HG02970 (cell line): ENCODE measurements at regions not wholly inside any gene's neighbourhood (a gene's known extent, or its start where the extent isn't known, plus 50 kb on each side); places are given as distances from the start of the nearest gene placed in this dataset.
"Not testable (repeated sequence)": the region's sequence is repeated elsewhere in the genome, so short reads cannot be mapped to it uniquely, and the experiment has no call there.

Experiments used
- ATAC-seq: cut with Tn5 transposase; IDR thresholded peaks from one replicate; pipeline ENCODE4 v1.9.1; 2021; ENCODE audit warnings: mild to moderate bottlenecking, moderate library complexity, moderate number of reproducible peaks; ENCODE audit not compliant: unreplicated experiment, low FRiP score

DNA sequence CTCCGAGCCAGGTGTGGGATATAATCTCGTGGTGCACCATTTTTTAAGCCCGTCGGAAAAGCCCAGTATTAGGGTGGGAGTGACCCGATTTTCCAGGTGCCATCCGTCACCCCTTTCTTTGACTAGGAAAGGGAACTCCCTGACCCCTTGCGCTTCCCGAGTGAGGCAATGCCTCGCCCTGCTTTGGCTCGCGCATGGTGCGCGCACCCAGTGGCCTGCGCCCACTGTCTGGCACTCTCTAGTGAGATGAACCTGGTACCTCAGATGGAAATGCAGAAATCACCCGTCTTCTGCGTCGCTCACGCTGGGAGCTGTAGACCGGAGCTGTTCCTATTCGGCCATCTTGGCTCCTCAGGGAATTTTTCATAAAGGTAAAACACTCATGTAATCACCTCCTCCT is 63.9 kb downstream of the RWDD3 start:
- ATAC-seq = not testable (repeated sequence)

- ATAC-seq = no peak
Measured at GRCh38 chr1:95301091-95301490, 67.1 kb downstream of the RWDD3 start.

GRCh38 chr1:95301614-95302013 is 67.6 kb downstream of the RWDD3 start:
- ATAC-seq = no peak

DNA sequence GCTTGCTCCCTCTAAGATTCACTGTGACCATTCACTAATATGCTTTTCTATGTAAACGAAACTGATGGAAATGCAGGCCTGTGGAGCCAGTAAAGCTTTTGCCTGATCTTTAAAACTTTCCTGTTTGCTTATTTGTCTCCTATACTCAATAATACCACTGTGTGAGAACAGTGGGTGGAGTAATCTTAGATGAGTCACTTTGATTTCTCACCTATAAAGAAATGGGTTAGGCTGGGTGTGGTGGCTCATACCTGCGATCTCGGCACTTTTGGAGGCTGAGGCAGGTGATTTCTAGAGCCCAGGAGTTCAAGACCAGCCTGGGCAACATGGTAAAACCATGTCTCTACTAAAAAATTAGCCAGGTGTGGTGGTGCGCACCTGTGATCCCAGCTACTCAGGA is 70.8 kb downstream of the RWDD3 start:
- no peak for ATAC-seq

- no peak for ATAC-seq
Measured at GRCh38 chr1:95308276-95309030, 74.4 kb downstream of the RWDD3 start.

GRCh38 chr1:95309031-95309471 is 75.0 kb downstream of the RWDD3 start:
- ATAC-seq = no peak

DNA sequence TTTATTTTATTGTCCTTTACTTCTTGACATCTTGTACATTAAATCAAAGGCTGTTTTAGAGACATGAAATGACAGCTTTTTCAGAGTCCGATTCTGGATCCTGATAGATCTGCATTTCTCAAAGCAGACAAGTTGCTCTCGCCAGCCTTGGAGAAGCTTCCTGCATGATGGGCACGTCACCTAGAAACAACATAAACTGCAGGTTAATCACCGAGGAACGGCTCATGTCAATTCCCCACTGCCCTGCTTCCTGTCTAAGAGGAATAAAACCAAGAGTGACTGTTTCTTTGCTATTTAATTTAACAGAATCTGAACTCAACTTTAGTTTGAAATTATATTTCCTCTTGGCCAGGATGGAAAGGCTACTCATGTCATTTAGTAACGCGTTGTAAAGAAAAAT is 77.0 kb downstream of the RWDD3 start:
- no peak for ATAC-seq

DNA sequence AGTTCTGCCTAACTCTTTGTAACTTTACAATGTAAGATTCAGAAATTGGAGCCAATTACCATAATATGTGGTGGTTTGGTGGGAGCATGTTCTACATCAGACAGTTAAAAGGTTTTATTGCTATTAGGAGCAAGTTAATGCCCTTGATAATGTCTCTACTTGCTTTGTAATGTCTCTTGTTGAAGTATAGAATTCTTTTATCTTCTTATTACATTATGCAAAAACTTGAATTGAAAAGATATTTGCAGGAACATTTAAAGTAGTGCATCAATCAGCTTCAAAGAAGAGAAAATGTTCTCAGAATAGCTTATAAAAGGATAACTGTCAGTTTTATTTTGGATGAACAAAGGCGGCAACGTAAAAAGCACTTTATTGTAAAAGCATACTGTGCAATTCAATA is 77.8 kb downstream of the RWDD3 start:
- ATAC-seq = no peak

DNA sequence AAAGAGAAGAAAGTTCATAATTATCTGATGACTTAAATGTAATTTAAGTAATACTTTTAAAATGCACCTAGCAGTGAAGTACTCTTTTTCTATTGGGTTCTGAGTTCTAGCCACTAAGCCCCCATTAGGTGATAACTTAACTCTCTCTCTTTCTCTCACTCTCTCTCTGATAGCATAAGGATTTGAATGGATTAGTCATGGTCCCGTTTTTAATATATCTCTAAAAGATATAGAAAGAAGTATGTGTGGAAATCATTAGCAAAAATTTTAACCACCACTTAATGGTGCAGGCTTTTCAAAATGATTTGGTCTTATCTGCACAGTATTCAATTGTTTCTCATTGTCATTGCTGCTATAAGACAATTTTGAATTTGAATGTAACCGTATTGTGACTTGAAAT is 78.2 kb downstream of the RWDD3 start:
- ATAC-seq = no peak

GRCh38 chr1:95313527-95313926 is 79.5 kb downstream of the RWDD3 start:
- ATAC-seq = no peak

DNA sequence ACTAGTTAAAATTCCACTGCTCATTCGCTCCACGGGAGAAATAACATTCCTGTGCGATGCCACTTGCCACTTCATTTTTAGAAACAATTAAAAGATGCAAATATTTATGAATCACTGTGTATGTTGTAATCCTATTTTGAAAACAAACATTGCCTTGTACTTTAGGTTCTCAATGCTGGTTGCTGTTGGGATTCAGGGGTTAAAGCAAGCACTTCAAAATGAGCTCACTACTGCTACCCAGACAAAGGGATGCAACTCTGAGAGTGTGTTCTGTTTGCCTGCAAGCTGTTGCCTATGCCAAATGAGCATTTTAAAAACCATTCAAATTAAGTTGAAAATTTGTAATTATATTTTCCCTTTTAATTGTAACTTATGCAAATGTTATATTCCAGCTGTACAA is 87.5 kb downstream of the RWDD3 start:
- no peak for ATAC-seq

- no peak for ATAC-seq
Measured at GRCh38 chr1:95323123-95323522, 89.1 kb downstream of the RWDD3 start.

DNA sequence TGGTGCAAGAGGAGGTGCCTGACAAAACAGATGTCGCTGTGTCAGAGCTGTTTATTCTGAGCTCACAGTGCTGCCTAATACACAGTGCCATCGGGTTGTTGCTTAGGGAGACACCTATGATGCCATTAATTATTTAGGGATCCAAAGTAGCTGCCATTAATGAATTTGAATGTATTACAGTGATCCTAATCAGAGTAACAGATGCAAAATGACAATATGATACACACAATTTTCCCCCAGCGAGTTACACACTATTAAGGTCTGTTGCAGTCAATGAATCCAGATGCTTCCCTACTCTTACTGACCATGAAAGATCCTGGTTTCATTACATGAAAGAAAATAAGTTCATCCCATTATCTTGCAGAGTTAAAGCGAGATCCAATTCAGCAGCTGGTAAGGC is 91.3 kb downstream of the RWDD3 start:
- ATAC-seq = no peak

DNA sequence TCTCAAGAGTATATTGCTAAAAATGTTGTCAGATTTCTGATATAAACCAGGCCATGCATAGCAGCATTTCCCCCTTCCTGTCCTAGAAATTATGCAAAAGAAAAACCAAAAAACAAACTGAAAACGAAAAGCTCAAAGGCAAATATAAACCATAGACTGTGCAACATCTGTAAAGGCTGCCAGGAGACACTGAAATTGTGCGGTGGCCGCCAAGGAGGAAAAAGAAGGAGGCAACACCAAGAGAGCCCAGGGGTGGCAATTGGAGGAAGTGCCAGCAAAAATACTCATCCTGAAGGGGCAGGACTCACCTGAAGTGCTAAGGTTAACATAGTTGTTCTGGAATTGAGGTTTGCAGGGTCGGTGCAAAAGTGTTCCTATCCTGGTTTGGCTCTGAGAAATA is 92.0 kb downstream of the RWDD3 start:
- no peak for ATAC-seq

DNA sequence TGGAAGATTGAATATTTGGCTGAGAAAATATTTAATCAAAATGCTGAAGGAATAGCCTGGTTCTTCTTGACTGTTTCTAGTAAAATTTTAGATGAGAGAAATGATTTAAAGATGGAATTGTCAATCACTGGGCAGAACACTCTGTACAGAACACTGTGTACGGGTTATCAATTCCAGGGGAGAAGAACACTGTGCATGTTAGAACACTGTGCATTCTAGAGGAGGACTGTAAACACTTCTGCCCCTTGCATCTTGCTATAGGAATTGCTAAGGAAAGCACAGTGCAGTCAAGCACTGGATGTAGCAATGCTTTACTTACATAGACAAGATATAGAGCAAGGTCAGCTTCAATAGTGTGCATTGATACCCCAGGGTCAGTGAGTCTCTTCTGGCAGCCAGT is 98.7 kb downstream of the RWDD3 start:
- ATAC-seq = no peak

DNA sequence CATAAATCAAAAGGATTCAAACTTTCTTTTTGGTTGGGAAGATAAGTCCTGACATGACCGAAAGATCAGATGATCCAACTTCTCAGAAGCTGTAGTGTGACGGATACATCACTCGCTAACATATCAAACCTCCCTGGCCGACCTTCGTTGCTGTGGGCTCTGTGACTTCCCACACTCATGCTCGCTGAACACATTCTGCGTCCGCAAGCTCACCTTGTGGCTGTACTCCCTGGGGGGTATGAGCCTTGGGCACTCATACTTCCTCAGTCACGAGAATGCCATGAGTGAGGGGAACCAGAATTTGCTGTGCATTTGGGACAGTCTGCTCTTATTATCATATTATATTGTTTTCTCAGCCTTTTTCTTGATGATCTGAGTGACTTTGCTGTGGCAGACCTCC is 105.4 kb downstream of the RWDD3 start:
- no peak for ATAC-seq

- ATAC-seq = no peak
Measured at GRCh38 chr1:95340061-95340460, 106.1 kb downstream of the RWDD3 start.

- ATAC-seq = no peak
Measured at GRCh38 chr1:95352767-95353166, 118.8 kb downstream of the RWDD3 start.

DNA sequence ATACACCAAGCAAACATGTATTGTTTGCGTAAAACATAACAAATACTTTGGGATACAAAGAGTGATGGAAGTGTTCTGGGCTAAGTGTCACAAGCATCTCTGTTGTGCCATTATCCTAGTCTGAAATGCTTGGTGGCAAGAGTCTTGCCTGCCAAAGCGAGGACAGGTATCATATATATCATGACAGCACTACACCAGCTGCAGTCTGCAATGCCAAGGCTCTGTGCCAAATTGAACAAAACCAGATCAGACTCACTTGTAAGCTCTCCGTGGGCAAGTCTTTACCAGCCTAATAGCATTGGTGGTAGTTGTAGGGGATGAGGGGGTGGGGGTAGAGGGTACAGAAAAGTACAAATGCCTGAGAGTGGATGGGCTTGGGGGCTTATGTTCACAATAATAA is 119.2 kb downstream of the RWDD3 start:
- no peak for ATAC-seq

- ATAC-seq = no peak
Measured at GRCh38 chr1:95364546-95364945, 130.5 kb downstream of the RWDD3 start.

DNA sequence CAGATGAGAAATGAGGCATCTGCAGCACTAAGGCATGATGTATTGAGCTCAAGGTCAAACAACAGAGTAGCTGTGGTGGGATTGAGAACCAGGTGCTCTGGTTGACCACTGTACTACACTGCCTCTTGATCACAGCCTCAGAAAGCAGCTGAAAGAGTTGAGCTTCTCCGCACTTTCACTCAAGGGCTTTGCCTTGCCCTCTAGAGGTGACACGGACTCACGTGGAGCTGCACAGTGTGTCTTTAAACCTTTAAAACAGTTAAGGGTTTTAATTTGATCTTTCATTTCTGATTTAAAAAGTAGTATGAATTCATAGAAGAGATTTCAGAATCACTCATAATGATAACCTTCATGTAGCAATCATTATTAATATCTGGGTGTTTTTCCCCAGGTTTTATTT is 132.5 kb downstream of the RWDD3 start:
- no peak for ATAC-seq

GRCh38 chr1:95368178-95368577 is 134.2 kb downstream of the RWDD3 start:
- no peak for ATAC-seq
